ENCODE measurements at regions not wholly inside any gene's neighbourhood (a gene's known extent, or its start where the extent isn't known, plus 50 kb on each side); places are given as distances from the start of the nearest gene placed in this dataset.

DNA sequence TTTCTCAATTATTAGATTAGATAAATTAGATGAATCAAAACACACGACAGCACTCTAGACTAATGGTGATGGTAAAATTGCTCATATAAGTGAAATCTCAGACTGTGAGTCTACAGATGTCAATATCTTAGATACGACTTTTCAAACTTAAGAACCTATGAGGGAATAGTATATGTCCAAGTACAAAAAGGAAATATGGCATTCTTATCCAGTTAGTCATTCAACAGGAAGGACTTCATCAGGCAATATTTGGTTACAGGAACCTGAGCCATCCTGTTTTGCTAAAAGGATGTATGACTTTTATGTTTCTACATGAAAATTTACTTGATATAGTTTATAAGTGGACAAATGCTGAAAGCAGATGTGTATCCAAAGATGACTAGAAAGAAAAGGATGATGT, 107.0 kb downstream of the CT47B1 start:
- Mint-ChIP-seq H3K36me3 (ENCODE audit: low read depth) (no peaks in the 10 kb centered on the region), H3K4me3 (no peak overlapping the region), H3K9me3 (peaks cover 27% of the 10 kb centered on the region), H3K27ac (no peak overlapping the region), H3K4me1 (no peaks in the 10 kb centered on the region), H3K27me3 (ENCODE audit: insufficient read depth) (peaks cover 5% of the 10 kb centered on the region)
- Histone ChIP-seq H3K36me3 (ENCODE audit: control insufficient read depth, insufficient read depth, low read length) (no peaks in the 10 kb centered on the region), H3K4me1 (ENCODE audit: control insufficient read depth, insufficient read depth, low read length) (no peaks in the 10 kb centered on the region), H3K27ac (ENCODE audit: low read depth, low read length) (no peak overlapping the region), H3K9ac (ENCODE audit: extremely low read depth, low read length, poor library complexity, severe bottlenecking) (no peak overlapping the region), H3K27me3 (ENCODE audit: control insufficient read depth, insufficient read depth, low read length, poor library complexity, severe bottlenecking) (no peaks in the 10 kb centered on the region), H3K4me3 (ENCODE audit: low read length) (no peak overlapping the region), H3K9me3 (ENCODE audit: control insufficient read depth, low read length) (no peaks in the 10 kb centered on the region)
- WGBS, 2 experiments (ENCODE audit: insufficient coverage in 1 of 2, insufficient read length in 1 of 2): no CpG with 5 or more reads among the region's 2 CpGs
- TF ChIP-seq, protein P1, sequence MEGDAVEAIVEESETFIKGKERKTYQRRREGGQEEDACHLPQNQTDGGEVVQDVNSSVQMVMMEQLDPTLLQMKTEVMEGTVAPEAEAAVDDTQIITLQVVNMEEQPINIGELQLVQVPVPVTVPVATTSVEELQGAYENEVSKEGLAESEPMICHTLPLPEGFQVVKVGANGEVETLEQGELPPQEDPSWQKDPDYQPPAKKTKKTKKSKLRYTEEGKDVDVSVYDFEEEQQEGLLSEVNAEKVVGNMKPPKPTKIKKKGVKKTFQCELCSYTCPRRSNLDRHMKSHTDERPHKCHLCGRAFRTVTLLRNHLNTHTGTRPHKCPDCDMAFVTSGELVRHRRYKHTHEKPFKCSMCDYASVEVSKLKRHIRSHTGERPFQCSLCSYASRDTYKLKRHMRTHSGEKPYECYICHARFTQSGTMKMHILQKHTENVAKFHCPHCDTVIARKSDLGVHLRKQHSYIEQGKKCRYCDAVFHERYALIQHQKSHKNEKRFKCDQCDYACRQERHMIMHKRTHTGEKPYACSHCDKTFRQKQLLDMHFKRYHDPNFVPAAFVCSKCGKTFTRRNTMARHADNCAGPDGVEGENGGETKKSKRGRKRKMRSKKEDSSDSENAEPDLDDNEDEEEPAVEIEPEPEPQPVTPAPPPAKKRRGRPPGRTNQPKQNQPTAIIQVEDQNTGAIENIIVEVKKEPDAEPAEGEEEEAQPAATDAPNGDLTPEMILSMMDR (conservative IDR thresholded peaks at IDR 0.05): no peak
- DNase-seq: no peak

DNA sequence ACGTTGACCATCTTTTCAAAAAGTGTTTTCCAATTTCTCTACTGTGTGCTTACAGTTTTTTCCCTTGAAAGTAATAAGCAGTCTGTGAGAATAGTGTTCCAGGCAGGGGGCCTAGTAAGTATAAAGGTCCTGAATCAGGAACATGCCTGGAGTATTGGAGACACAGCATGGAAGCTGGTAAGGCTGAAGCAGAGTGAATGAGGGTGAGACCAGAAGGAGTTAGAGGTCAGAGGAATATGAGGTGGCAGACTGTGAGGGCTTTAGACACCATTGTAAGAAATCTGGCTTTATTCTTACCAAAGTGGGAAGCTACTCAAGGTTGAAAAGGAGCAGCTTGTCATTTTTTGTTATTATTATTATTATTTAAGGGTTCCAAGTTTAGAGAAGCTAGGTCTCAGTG, 107.4 kb downstream of the CT47B1 start:
- H3K9me3 Mint-ChIP-seq: peaks cover 22% of the 10 kb centered on the region
- peaks cover 1% of the 10 kb centered on the region for H3K27me3 Mint-ChIP-seq (ENCODE audit: insufficient read depth)
- H3K4me1 ChIP-seq (ENCODE audit: control insufficient read depth, insufficient read depth, low read length): no peaks in the 10 kb centered on the region
- H3K27ac ChIP-seq (ENCODE audit: low read depth, low read length): no peak overlapping the region
- no peak overlapping the region for H3K4me3 ChIP-seq (ENCODE audit: low read length)
- H3K4me3 Mint-ChIP-seq: no peak overlapping the region
- no peaks in the 10 kb centered on the region for H3K4me1 Mint-ChIP-seq
- no peak for DNase-seq
- 100% methylated on average over 1 of the region's 1 CpG; no CpG with 5 or more reads in 1 of the 2 experiments for WGBS, 2 experiments (ENCODE audit: insufficient coverage in 1 of 2, insufficient read length in 1 of 2)
- H3K27ac Mint-ChIP-seq: no peak overlapping the region
- TF ChIP-seq, protein P1 (conservative IDR thresholded peaks at IDR 0.05): no peak
- H3K36me3 ChIP-seq (ENCODE audit: control insufficient read depth, insufficient read depth, low read length): no peaks in the 10 kb centered on the region
- H3K36me3 Mint-ChIP-seq (ENCODE audit: low read depth): no peaks in the 10 kb centered on the region
- H3K27me3 ChIP-seq (ENCODE audit: control insufficient read depth, insufficient read depth, low read length, poor library complexity, severe bottlenecking): no peaks in the 10 kb centered on the region
- H3K9me3 ChIP-seq (ENCODE audit: control insufficient read depth, low read length): no peaks in the 10 kb centered on the region
- no peak overlapping the region for H3K9ac ChIP-seq (ENCODE audit: extremely low read depth, low read length, poor library complexity, severe bottlenecking)

DNA sequence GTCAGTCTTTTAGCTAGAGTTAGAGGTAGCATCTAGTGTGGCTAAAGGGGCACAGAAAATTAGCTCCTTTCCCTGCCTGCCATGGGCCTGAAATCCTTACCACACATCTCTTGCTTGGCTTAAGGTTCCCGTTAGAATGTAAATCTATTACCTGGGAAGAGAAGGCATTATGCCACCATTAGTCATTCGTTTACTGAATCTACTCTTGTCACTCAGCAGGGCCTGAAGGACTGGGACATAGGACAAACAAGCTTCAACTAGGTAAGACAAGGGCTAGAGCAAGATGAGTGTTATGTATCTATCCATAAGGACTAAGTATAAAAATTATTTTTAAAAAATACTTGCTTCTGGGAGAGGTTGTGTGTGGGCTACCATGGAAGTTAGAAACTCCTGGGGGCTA, 112.4 kb downstream of the CT47B1 start:
- Mint-ChIP-seq H3K4me3 (no peak overlapping the region), H3K27ac (no peak overlapping the region), H3K9me3 (peaks cover 43% of the 10 kb centered on the region), H3K4me1 (no peaks in the 10 kb centered on the region), H3K27me3 (ENCODE audit: insufficient read depth) (peaks cover 12% of the 10 kb centered on the region), H3K36me3 (ENCODE audit: low read depth) (no peaks in the 10 kb centered on the region)
- no peak for DNase-seq
- TF ChIP-seq, protein P1 (conservative IDR thresholded peaks at IDR 0.05): no peak
- Histone ChIP-seq H3K36me3 (ENCODE audit: control insufficient read depth, insufficient read depth, low read length) (no peaks in the 10 kb centered on the region), H3K9me3 (ENCODE audit: control insufficient read depth, low read length) (no peaks in the 10 kb centered on the region), H3K27me3 (ENCODE audit: control insufficient read depth, insufficient read depth, low read length, poor library complexity, severe bottlenecking) (no peaks in the 10 kb centered on the region), H3K9ac (ENCODE audit: extremely low read depth, low read length, poor library complexity, severe bottlenecking) (no peak overlapping the region), H3K27ac (ENCODE audit: low read depth, low read length) (no peak overlapping the region), H3K4me3 (ENCODE audit: low read length) (no peak overlapping the region), H3K4me1 (ENCODE audit: control insufficient read depth, insufficient read depth, low read length) (no peaks in the 10 kb centered on the region)
- 86% methylated on average over 2 of the region's 2 CpGs; no CpG with 5 or more reads in 1 of the 2 experiments for WGBS, 2 experiments (ENCODE audit: insufficient coverage in 1 of 2, insufficient read length in 1 of 2)

Measured in endodermal cell (in vitro differentiated cells).